Fibroblast of lung (primary cell): ENCODE measurements at regions not wholly inside any gene's neighbourhood (a gene's known extent, or its start where the extent isn't known, plus 50 kb on each side); places are given as distances from the start of the nearest gene placed in this dataset.

Experiments
- DNase-seq, 2 donors: peaks; one replicate each; pipeline versions ENCODE4 v3.0.0 to v3.0.0-alpha.2; 2010; ENCODE audit warnings: low read depth in 2 of 2
- H2AFZ ChIP-seq: 2 replicates; pipeline ENCODE4 v1.5.1; 2012; ENCODE audit warnings: low read length, control low read depth, inconsistent platforms
- H3K27ac ChIP-seq: 2 replicates; pipeline ENCODE4 v1.5.1; 2011; ENCODE audit warnings: low read length, control low read depth; ENCODE audit not compliant: insufficient read depth
- H3K27me3 ChIP-seq: 2 replicates; pipeline ENCODE4 v1.5.1; 2011; ENCODE audit warnings: mild to moderate bottlenecking, low read length; ENCODE audit not compliant: control insufficient read depth, insufficient read depth
- H3K36me3 ChIP-seq: 2 replicates; pipeline ENCODE4 v1.5.1; 2011; ENCODE audit warnings: low read length; ENCODE audit not compliant: control insufficient read depth, insufficient read depth
- H3K4me1 ChIP-seq: 2 replicates; pipeline ENCODE4 v1.5.1; 2011; ENCODE audit warnings: low read length; ENCODE audit not compliant: control insufficient read depth, insufficient read depth; ENCODE audit errors: extremely low read depth
- H3K4me2 ChIP-seq: 2 replicates; pipeline ENCODE4 v1.5.1; 2011; ENCODE audit warnings: low read length, control low read depth; ENCODE audit not compliant: insufficient read depth; ENCODE audit errors: extremely low read depth
- H3K4me3 ChIP-seq, 4 experiments: fragments of 200-600 bp in 1 of 4; sonication (generic) in 1 of 4; replicated peaks in 1 of 4; 2 replicates each; pipeline ENCODE4 v1.5.1; 2011 to 2016; ENCODE audit warnings: low read length in 4 of 4, low read depth in 3 of 4, mild to moderate bottlenecking in 3 of 4, control low read depth in 2 of 4, inconsistent platforms in 1 of 4, mixed read lengths in 1 of 4; ENCODE audit not compliant: insufficient read depth in 1 of 4; ENCODE audit errors: control extremely low read depth in 1 of 4
- H3K79me2 ChIP-seq: 2 replicates; pipeline ENCODE4 v1.5.1; 2012; ENCODE audit warnings: mild to moderate bottlenecking, low read length, inconsistent platforms; ENCODE audit not compliant: control insufficient read depth, insufficient read depth
- H3K9ac ChIP-seq: 2 replicates; pipeline ENCODE4 v1.5.1; 2011; ENCODE audit warnings: mild to moderate bottlenecking, low read length, control low read depth; ENCODE audit not compliant: insufficient read depth
- H3K9me3 ChIP-seq: 2 replicates; pipeline ENCODE4 v1.5.1; 2012; ENCODE audit warnings: low read depth, low read length; ENCODE audit not compliant: control insufficient read depth, insufficient read depth
- H4K20me1 ChIP-seq: 2 replicates; pipeline ENCODE4 v1.5.1; 2011; ENCODE audit warnings: low read length; ENCODE audit not compliant: control insufficient read depth, insufficient read depth; ENCODE audit errors: extremely low read depth
- CTCF ChIP-seq, 2 donors: IDR thresholded peaks in 1 of 2; conservative IDR thresholded peaks in 1 of 2; 1 replicate in 1 of 2; 2 replicates in 1 of 2; pipeline ENCODE4 v1.5.1; 2011 to 2012; ENCODE audit warnings: low read length in 2 of 2, control low read depth in 1 of 2, inconsistent platforms in 1 of 2, low read depth in 1 of 2, mild to moderate bottlenecking in 1 of 2
- EZH2 ChIP-seq: IDR thresholded peaks from 2 replicates; pipeline ENCODE4 v1.5.1; 2012; ENCODE audit warnings: low read length, control low read depth, mild to moderate bottlenecking; ENCODE audit errors: missing control alignments

GRCh38 chrX:39907964-39908661, 189.6 kb downstream of the BCOR start:
- peak overlapping the region; percentile 17 for H3K4me2 ChIP-seq
- H3K4me3 ChIP-seq = no peak overlapping the region
- no peaks in the 10 kb centered on the region for H4K20me1 ChIP-seq
- peaks cover 13% of the 10 kb centered on the region for H3K4me1 ChIP-seq
- H3K27ac ChIP-seq = peak overlapping the region; percentile 66
- no peak overlapping the region for H2AFZ ChIP-seq
- TF ChIP-seq CTCF (conservative IDR thresholded peaks at IDR 0.05 in 1 of 2, IDR thresholded peaks at IDR 0.05 in 1 of 2; ENCODE audit: low read depth in 1 of 2, low read length in 2 of 2) = no peak
- TF ChIP-seq EZH2 = no peak
- no peaks in the 10 kb centered on the region for H3K9me3 ChIP-seq
- H3K79me2 ChIP-seq = no peaks in the 10 kb centered on the region
- H3K9ac ChIP-seq = no peak overlapping the region
- no peaks in the 10 kb centered on the region for H3K36me3 ChIP-seq
- DNase-seq = peak; percentile 85 to 95
- no peaks in the 10 kb centered on the region for H3K27me3 ChIP-seq

GRCh38 chrX:39909996-39910395, 187.8 kb downstream of the BCOR start:
- Histone ChIP-seq H3K4me1 (peaks cover 4% of the 10 kb centered on the region), H4K20me1 (no peaks in the 10 kb centered on the region), H2AFZ (no peak overlapping the region), H3K9ac (no peak overlapping the region), H3K4me2 (no peak overlapping the region), H3K27ac (no peak overlapping the region), H3K9me3 (no peaks in the 10 kb centered on the region), H3K36me3 (no peaks in the 10 kb centered on the region), H3K79me2 (no peaks in the 10 kb centered on the region), H3K4me3 (no peak overlapping the region), H3K27me3 (no peaks in the 10 kb centered on the region)
- TF ChIP-seq EZH2 (no peak), CTCF (conservative IDR thresholded peaks at IDR 0.05 in 1 of 2, IDR thresholded peaks at IDR 0.05 in 1 of 2; ENCODE audit: low read depth in 1 of 2, low read length in 2 of 2) (no peak)
- DNase-seq = no peak

- Histone ChIP-seq H3K4me2 (no peak overlapping the region), H3K4me3 (no peak overlapping the region), H3K9ac (no peak overlapping the region), H4K20me1 (no peaks in the 10 kb centered on the region), H3K27ac (no peak overlapping the region), H3K79me2 (no peaks in the 10 kb centered on the region), H3K4me1 (peaks cover 4% of the 10 kb centered on the region), H2AFZ (no peak overlapping the region), H3K9me3 (no peaks in the 10 kb centered on the region), H3K36me3 (no peaks in the 10 kb centered on the region), H3K27me3 (no peaks in the 10 kb centered on the region)
- no peak for DNase-seq
- TF ChIP-seq CTCF (conservative IDR thresholded peaks at IDR 0.05 in 1 of 2, IDR thresholded peaks at IDR 0.05 in 1 of 2; ENCODE audit: low read depth in 1 of 2, low read length in 2 of 2) (no peak), EZH2 (no peak)
These were observed 187.1 kb downstream of the BCOR start for GRCh38 chrX:39910651-39911050.
